DOHH2 (cell line): ENCODE measurements at regions not wholly inside any gene's neighbourhood (a gene's known extent, or its start where the extent isn't known, plus 50 kb on each side); places are given as distances from the start of the nearest gene placed in this dataset.

Source experiments
- H3F3A ChIP-seq: fragments of 200-600 bp; sonication (generic), shearing (Covaris generic); 2 replicates; pipeline ENCODE4 v1.6.0; 2016; ENCODE audit warnings: antibody characterized with exemption, mild to moderate bottlenecking; ENCODE audit not compliant: control insufficient read depth, insufficient read depth
- H3K27ac ChIP-seq: fragments of 200-600 bp; sonication (generic); 2 replicates; pipeline ENCODE4 v1.5.1; 2014; ENCODE audit warnings: low read depth, mild to moderate bottlenecking, low read length, moderate library complexity
- H3K27me3 ChIP-seq: fragments of 200-600 bp; sonication (generic); 2 replicates; pipeline ENCODE4 v1.6.1; 2014; ENCODE audit warnings: mild to moderate bottlenecking, low read length, mixed read lengths; ENCODE audit not compliant: control insufficient read depth
- H3K36me3 ChIP-seq: fragments of 200-600 bp; sonication (generic); 2 replicates; pipeline ENCODE4 v1.6.1; 2014; ENCODE audit warnings: mild to moderate bottlenecking, low read length, moderate library complexity, mixed read lengths; ENCODE audit not compliant: control insufficient read depth
- H3K4me1 ChIP-seq: fragments of 200-600 bp; sonication (generic); 2 replicates; pipeline ENCODE4 v1.6.1; 2014; ENCODE audit warnings: mild to moderate bottlenecking, low read length, mixed read lengths; ENCODE audit not compliant: control insufficient read depth
- H3K4me2 ChIP-seq: fragments of 200-600 bp; sonication (generic); 2 replicates; pipeline ENCODE4 v1.6.0; 2014; ENCODE audit warnings: mild to moderate bottlenecking, low read length, moderate library complexity
- H3K4me3 ChIP-seq: fragments of 200-600 bp; sonication (generic); 2 replicates; pipeline ENCODE4 v1.5.1; 2014; ENCODE audit warnings: mild to moderate bottlenecking, low read length, mixed read lengths
- H3K79me2 ChIP-seq: fragments of 200-600 bp; sonication (generic); 2 replicates; pipeline ENCODE4 v1.6.1; 2014; ENCODE audit warnings: mild to moderate bottlenecking, low read length, mixed read lengths; ENCODE audit not compliant: control insufficient read depth
- H3K9me2 ChIP-seq: fragments of 200-600 bp; sonication (generic); replicated peaks from 2 replicates; pipeline ENCODE4 v1.6.1; 2014; ENCODE audit warnings: mild to moderate bottlenecking, low read length, mixed read lengths; ENCODE audit not compliant: control insufficient read depth
- H3K9me3 ChIP-seq: fragments of 200-600 bp; sonication (generic); 2 replicates; pipeline ENCODE4 v1.6.1; 2014; ENCODE audit warnings: antibody characterized with exemption, low read length, mixed read lengths; ENCODE audit not compliant: control insufficient read depth, insufficient read depth
- H4K20me1 ChIP-seq: fragments of 200-600 bp; sonication (generic); 2 replicates; pipeline ENCODE4 v1.6.0; 2014; ENCODE audit warnings: low read depth, mild to moderate bottlenecking, antibody characterized with exemption, low read length, moderate library complexity; ENCODE audit not compliant: control insufficient read depth, insufficient read depth
- EZH2phosphoT487 ChIP-seq: fragments of 200-600 bp; sonication (generic); IDR thresholded peaks from 2 replicates; pipeline ENCODE4 v1.6.1; 2017; ENCODE audit warnings: borderline replicate concordance, mild to moderate bottlenecking, antibody characterized with exemption, low read length, moderate library complexity, mixed read lengths
- TF ChIP-seq, protein P1 (sequence below): fragments of 200-600 bp; sonication (generic); IDR thresholded peaks from one replicate; pipeline ENCODE4 v1.5.1; 2014; ENCODE audit warnings: antibody characterized with exemption, mild to moderate bottlenecking, low read depth, low read length; ENCODE audit not compliant: poor library complexity, severe bottlenecking

DNA sequence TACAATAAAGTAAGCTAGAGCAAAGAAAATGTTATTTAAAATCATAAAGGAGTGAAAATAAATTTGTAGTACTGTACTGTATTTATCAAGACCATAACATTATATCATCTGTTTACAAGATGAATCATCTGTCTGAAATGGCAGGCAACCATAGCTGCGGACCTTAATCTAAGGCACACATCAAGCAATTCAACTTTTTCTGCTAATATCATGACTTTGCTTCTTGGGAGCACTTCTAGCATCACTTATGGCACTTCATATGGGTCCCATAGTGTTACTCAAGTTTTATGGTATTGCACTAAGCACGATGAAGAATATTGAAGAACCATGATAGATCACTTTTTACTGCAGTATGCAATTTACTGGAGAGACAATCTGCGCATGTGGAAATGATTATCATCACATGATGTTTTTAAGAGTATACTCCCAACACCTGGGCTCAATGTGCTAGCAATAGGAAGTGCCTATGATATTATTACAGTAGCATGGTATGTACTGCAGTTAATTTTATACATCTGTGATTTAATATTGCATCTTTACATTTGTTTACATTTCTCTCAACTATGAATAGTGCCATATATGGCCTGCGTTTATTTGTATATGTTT is 137.7 kb upstream of the NECTIN3 start:
- H3K4me2 ChIP-seq = no peak overlapping the region
- H3K4me3 ChIP-seq = no peak overlapping the region
- H3K27me3 ChIP-seq = no peaks in the 10 kb centered on the region
- H3K36me3 ChIP-seq = no peaks in the 10 kb centered on the region
- H3F3A ChIP-seq = no peaks in the 10 kb centered on the region
- no peaks in the 10 kb centered on the region for H3K79me2 ChIP-seq
- H3K4me1 ChIP-seq = no peaks in the 10 kb centered on the region
- TF ChIP-seq, protein P1, sequence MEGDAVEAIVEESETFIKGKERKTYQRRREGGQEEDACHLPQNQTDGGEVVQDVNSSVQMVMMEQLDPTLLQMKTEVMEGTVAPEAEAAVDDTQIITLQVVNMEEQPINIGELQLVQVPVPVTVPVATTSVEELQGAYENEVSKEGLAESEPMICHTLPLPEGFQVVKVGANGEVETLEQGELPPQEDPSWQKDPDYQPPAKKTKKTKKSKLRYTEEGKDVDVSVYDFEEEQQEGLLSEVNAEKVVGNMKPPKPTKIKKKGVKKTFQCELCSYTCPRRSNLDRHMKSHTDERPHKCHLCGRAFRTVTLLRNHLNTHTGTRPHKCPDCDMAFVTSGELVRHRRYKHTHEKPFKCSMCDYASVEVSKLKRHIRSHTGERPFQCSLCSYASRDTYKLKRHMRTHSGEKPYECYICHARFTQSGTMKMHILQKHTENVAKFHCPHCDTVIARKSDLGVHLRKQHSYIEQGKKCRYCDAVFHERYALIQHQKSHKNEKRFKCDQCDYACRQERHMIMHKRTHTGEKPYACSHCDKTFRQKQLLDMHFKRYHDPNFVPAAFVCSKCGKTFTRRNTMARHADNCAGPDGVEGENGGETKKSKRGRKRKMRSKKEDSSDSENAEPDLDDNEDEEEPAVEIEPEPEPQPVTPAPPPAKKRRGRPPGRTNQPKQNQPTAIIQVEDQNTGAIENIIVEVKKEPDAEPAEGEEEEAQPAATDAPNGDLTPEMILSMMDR = no peak
- TF ChIP-seq EZH2phosphoT487 = no peak
- no peaks in the 10 kb centered on the region; the same call in 1 of the 2 replicates for H3K9me2 ChIP-seq
- H4K20me1 ChIP-seq = no peaks in the 10 kb centered on the region
- no peaks in the 10 kb centered on the region for H3K9me3 ChIP-seq
- no peak overlapping the region for H3K27ac ChIP-seq

GRCh38 chr3:110938629-110939028 is 133.0 kb upstream of the NECTIN3 start:
- H4K20me1 ChIP-seq = no peaks in the 10 kb centered on the region
- H3F3A ChIP-seq = no peaks in the 10 kb centered on the region
- H3K4me3 ChIP-seq = no peak overlapping the region
- no peaks in the 10 kb centered on the region for H3K27me3 ChIP-seq
- no peak overlapping the region for H3K4me2 ChIP-seq
- no peak overlapping the region for H3K27ac ChIP-seq
- H3K9me3 ChIP-seq = no peaks in the 10 kb centered on the region
- H3K4me1 ChIP-seq = no peaks in the 10 kb centered on the region
- H3K36me3 ChIP-seq = no peaks in the 10 kb centered on the region
- H3K9me2 ChIP-seq = no peaks in the 10 kb centered on the region; the same call in 1 of the 2 replicates
- no peaks in the 10 kb centered on the region for H3K79me2 ChIP-seq
- TF ChIP-seq, protein P1 = no peak
- no peak for TF ChIP-seq EZH2phosphoT487

DNA sequence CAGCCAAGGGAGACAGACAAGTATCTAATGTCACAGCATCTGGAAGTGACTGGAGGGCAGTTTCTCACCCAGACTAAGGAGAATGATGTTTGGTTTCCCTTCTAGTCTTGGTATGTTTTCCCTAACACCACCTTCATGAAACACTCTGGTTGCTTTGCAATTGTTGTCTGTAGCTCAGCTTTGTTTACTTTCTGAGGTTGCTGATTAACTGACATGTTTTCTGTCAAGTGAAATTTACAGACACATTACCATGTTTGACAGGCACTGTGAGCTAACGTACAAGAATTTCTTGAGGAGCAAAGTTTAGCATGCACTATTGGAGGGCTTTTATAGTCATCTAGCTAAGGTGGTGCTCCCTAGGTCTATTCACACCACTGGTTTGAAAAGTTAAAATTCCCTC is 131.6 kb upstream of the NECTIN3 start:
- no peak overlapping the region for H3K4me2 ChIP-seq
- H3K9me3 ChIP-seq = peaks cover 6% of the 10 kb centered on the region; the same call in 1 of the 2 replicates
- TF ChIP-seq EZH2phosphoT487 = no peak
- TF ChIP-seq, protein P1 = no peak
- H3K79me2 ChIP-seq = no peaks in the 10 kb centered on the region
- no peaks in the 10 kb centered on the region for H3K27me3 ChIP-seq
- no peaks in the 10 kb centered on the region for H4K20me1 ChIP-seq
- H3K27ac ChIP-seq = no peak overlapping the region
- no peaks in the 10 kb centered on the region for H3K4me1 ChIP-seq
- H3K36me3 ChIP-seq = no peaks in the 10 kb centered on the region
- H3F3A ChIP-seq = no peaks in the 10 kb centered on the region
- no peaks in the 10 kb centered on the region; the same call in 1 of the 2 replicates for H3K9me2 ChIP-seq
- no peak overlapping the region for H3K4me3 ChIP-seq
